ENCODE measurements at regions not wholly inside any gene's neighbourhood (a gene's known extent, or its start where the extent isn't known, plus 50 kb on each side); places are given as distances from the start of the nearest gene placed in this dataset.
"Not testable (repeated sequence)": the region's sequence is repeated elsewhere in the genome, so short reads cannot be mapped to it uniquely, and the experiment has no call there.

- no peak overlapping the region for H3K4me3 Mint-ChIP-seq
- TF ChIP-seq CTCF (IDR thresholded peaks at IDR 0.05) = no peak
- H3K4me3 ChIP-seq (ENCODE audit: low read length) = no peak overlapping the region
- POLR2A ChIA-PET = interaction anchor here (0.9 to 1.2 kb wide), 2 partner anchors 10 to 75 kb away, joined by 4 to 5 read pairs; no protein-coding TSS in a partner anchor
- no peak overlapping the region for H3K27ac Mint-ChIP-seq
- H3K27me3 Mint-ChIP-seq = no peaks in the 10 kb centered on the region
- no peaks in the 10 kb centered on the region for H3K4me1 ChIP-seq (ENCODE audit: insufficient read depth, low read length)
- H3K9me3 Mint-ChIP-seq = no peaks in the 10 kb centered on the region
- peaks cover 42% of the 10 kb centered on the region for H3K36me3 ChIP-seq (ENCODE audit: insufficient read depth, low read length)
- DNase-seq (no peak), ATAC-seq (ENCODE audit: poor library complexity) (no peak)
- no peaks in the 10 kb centered on the region for H3K27me3 ChIP-seq (ENCODE audit: control insufficient read depth in 1 of 2, insufficient read depth in 2 of 2, low read length in 2 of 2)
- H3K27ac ChIP-seq (ENCODE audit: low read depth in 1 of 2, low read length in 2 of 2) = no peak overlapping the region
- CTCF ChIA-PET = interaction anchor here (0.6 kb wide), 1 partner anchor 155 kb away, joined by 3 read pairs; no protein-coding TSS in a partner anchor
- H3K4me1 Mint-ChIP-seq (ENCODE audit: low read depth) = no peaks in the 10 kb centered on the region
- intact Hi-C loops (cut with DNase I, micrococcal nuclease) = no loop called here
- no peaks in the 10 kb centered on the region for H3K9me3 ChIP-seq (ENCODE audit: control insufficient read depth in 1 of 2, insufficient read depth in 1 of 2, low read length in 2 of 2)
- H3K36me3 Mint-ChIP-seq (ENCODE audit: low read depth) = peaks cover 37% of the 10 kb centered on the region
Measured at GRCh38 chr21:36223451-36223850, 66.8 kb downstream of the DOP1B start.

GRCh38 chr21:36229181-36229580 is 72.6 kb downstream of the DOP1B start:
- peaks cover 4% of the 10 kb centered on the region for H3K4me1 Mint-ChIP-seq (ENCODE audit: low read depth)
- peaks cover 42% of the 10 kb centered on the region for H3K36me3 ChIP-seq (ENCODE audit: insufficient read depth, low read length)
- POLR2A ChIA-PET = no interaction called here

GRCh38 chr21:36231444-36231843 is 74.8 kb downstream of the DOP1B start:
- H3K4me3 ChIP-seq (ENCODE audit: low read length); H3K27ac ChIP-seq (ENCODE audit: low read depth in 1 of 2, low read length in 2 of 2); intact Hi-C loops (cut with DNase I, micrococcal nuclease); H3K4me1 ChIP-seq (ENCODE audit: insufficient read depth, low read length); H3K27me3 ChIP-seq (ENCODE audit: control insufficient read depth in 1 of 2, insufficient read depth in 2 of 2, low read length in 2 of 2); ATAC-seq (ENCODE audit: poor library complexity); H3K9me3 Mint-ChIP-seq; H3K27me3 Mint-ChIP-seq; H3K27ac Mint-ChIP-seq; H3K4me1 Mint-ChIP-seq (ENCODE audit: low read depth); POLR2A ChIA-PET; H3K9me3 ChIP-seq (ENCODE audit: control insufficient read depth in 1 of 2, insufficient read depth in 1 of 2, low read length in 2 of 2); CTCF ChIA-PET; H3K4me3 Mint-ChIP-seq; DNase-seq: not testable (repeated sequence)
- H3K36me3 Mint-ChIP-seq (ENCODE audit: low read depth) = peaks cover 55% of the 10 kb centered on the region
- H3K36me3 ChIP-seq (ENCODE audit: insufficient read depth, low read length) = peaks cover 35% of the 10 kb centered on the region

More at GRCh38 chr21:36229181-36229580, 72.6 kb downstream of the DOP1B start:
- ATAC-seq (ENCODE audit: poor library complexity) (no peak), DNase-seq (no peak)
- H3K27me3 ChIP-seq (ENCODE audit: control insufficient read depth in 1 of 2, insufficient read depth in 2 of 2, low read length in 2 of 2) = no peaks in the 10 kb centered on the region
- peaks cover 2% of the 10 kb centered on the region for H3K4me1 ChIP-seq (ENCODE audit: insufficient read depth, low read length)
- no peak overlapping the region for H3K27ac Mint-ChIP-seq
- TF ChIP-seq CTCF (IDR thresholded peaks at IDR 0.05) = no peak
- H3K9me3 Mint-ChIP-seq = no peaks in the 10 kb centered on the region
- H3K4me3 Mint-ChIP-seq = no peak overlapping the region
- H3K36me3 Mint-ChIP-seq (ENCODE audit: low read depth) = peaks cover 53% of the 10 kb centered on the region
- CTCF ChIA-PET = no interaction called here
- intact Hi-C loops (cut with DNase I, micrococcal nuclease) = no loop called here
- H3K9me3 ChIP-seq (ENCODE audit: control insufficient read depth in 1 of 2, insufficient read depth in 1 of 2, low read length in 2 of 2) = no peaks in the 10 kb centered on the region
- H3K4me3 ChIP-seq (ENCODE audit: low read length) = no peak overlapping the region
- no peak overlapping the region for H3K27ac ChIP-seq (ENCODE audit: low read depth in 1 of 2, low read length in 2 of 2)
- H3K27me3 Mint-ChIP-seq = no peaks in the 10 kb centered on the region

GRCh38 chr21:36232641-36233040 is 76.0 kb downstream of the DOP1B start:
- H3K4me3 ChIP-seq (ENCODE audit: low read length) = no peak overlapping the region
- POLR2A ChIA-PET = interaction anchor here (1.8 kb wide), 1 partner anchor 9 kb away, joined by 5 read pairs; no protein-coding TSS in a partner anchor
- no peaks in the 10 kb centered on the region for H3K27me3 ChIP-seq (ENCODE audit: control insufficient read depth in 1 of 2, insufficient read depth in 2 of 2, low read length in 2 of 2)
- H3K36me3 Mint-ChIP-seq (ENCODE audit: low read depth) = peaks cover 55% of the 10 kb centered on the region
- ATAC-seq (ENCODE audit: poor library complexity) (no peak), DNase-seq (no peak)
- intact Hi-C loops (cut with DNase I, micrococcal nuclease) = no loop called here
- CTCF ChIA-PET = no interaction called here
- no peaks in the 10 kb centered on the region for H3K9me3 ChIP-seq (ENCODE audit: control insufficient read depth in 1 of 2, insufficient read depth in 1 of 2, low read length in 2 of 2)
- H3K9me3 Mint-ChIP-seq = no peaks in the 10 kb centered on the region
- H3K27me3 Mint-ChIP-seq = no peaks in the 10 kb centered on the region
- peaks cover 2% of the 10 kb centered on the region for H3K4me1 ChIP-seq (ENCODE audit: insufficient read depth, low read length)
- no peak overlapping the region for H3K27ac ChIP-seq (ENCODE audit: low read depth in 1 of 2, low read length in 2 of 2)
- H3K4me3 Mint-ChIP-seq = no peak overlapping the region
- H3K4me1 Mint-ChIP-seq (ENCODE audit: low read depth) = peaks cover 6% of the 10 kb centered on the region
- H3K27ac Mint-ChIP-seq = no peak overlapping the region
- H3K36me3 ChIP-seq (ENCODE audit: insufficient read depth, low read length) = peaks cover 38% of the 10 kb centered on the region
- no peak for TF ChIP-seq CTCF (IDR thresholded peaks at IDR 0.05)

All from CD4-positive, alpha-beta T cell (primary cell).